HG03571 (cell line): ENCODE measurements at regions not wholly inside any gene's neighbourhood (a gene's known extent, or its start where the extent isn't known, plus 50 kb on each side); places are given as distances from the start of the nearest gene placed in this dataset.

Experiments
- ATAC-seq: cut with Tn5 transposase; IDR thresholded peaks from one replicate; pipeline ENCODE4 v1.9.1; 2021; ENCODE audit not compliant: unreplicated experiment

DNA sequence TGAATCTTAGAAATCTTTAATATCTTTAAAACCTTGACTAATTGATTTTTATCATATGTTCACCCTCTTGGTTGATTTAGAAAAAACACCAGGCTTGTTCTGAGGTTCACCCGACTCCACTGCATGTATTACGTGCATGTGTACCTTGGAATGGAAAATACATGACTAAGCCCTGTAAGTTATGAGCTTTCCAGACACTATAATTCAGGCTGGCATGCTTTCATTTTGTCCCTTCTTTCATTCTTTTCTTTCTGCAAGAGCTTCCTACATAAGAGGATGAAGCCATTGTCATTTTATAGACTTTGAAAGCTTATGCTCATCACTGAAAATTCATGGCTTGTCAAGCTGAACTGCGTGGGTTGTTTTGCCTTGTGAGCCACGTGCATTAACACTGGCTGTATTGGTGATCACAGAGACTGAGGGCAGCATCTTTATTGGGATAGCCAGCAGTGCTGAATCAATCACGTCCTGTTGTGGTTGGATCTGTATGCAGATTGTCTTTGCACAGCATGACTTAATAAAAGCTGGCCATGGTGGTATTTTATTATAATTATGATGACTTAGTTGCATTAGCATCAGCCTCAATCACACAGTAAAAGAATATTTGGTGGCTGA is 141.9 kb downstream of the SLIT2 start:
- no peak for ATAC-seq

DNA sequence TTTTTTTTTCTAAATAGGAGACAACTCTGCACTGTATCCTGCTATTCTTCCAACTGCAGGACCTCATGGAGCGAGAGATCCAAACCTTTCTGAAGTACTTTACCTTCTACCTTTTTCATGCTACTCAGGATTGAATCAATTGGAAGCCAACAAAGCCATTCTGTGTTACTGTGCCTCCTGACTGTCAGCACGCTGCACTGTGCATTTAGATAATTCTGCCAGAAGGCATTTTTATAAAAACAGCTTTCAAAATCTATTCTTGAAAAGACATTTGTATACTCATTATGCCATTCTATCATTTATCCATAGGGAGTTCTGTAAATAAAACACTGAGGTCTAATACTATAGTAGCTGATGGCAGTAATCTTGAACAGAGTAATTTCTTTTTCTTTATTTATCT is 142.8 kb downstream of the SLIT2 start:
- no peak for ATAC-seq

DNA sequence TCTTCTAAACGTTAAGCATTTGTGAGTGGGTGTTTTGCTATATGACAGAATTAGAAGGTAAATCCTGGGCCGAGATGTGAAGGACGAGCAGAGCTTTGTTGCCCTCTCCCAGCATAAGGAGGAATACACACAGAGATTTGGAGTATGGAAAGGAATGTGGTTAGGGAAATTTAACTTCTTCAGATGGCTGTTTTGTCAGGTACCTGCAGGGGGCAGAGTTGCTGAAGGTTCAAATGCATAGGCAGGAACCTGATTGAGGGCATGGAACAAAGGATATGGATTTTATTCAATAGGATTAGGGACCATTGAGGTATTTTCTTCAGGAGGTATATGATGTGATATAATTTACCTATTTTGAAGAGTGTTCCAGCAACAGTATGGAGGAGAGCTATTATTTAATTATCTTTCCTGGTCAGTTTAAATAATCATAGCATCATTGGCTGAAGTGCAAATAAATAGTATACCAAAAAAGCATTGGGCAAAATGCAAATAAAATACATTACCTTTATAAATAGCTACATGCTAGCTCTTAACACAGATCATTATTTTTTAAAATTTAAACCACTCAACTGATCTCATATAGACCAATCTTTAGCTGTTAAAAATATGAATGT is 143.6 kb downstream of the SLIT2 start:
- no peak for ATAC-seq

DNA sequence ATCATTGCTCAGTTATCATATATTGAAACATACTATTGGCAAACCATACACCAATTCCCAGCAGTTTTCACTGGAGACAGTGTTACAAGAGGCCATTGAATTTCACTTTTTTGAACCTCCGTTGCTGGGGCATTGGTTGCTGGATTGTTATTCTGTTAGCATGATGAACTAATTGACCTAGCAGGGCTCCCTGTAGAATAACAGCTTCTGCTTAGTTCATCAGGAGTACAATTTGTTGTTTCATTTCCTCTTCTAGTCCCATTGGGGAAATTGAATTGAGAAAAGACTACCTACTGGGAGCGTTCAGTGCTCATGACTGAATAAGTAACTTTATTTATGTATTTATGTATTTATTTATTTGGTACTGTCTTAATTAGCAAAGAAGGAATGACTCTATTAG is 151.6 kb downstream of the SLIT2 start:
- no peak for ATAC-seq

DNA sequence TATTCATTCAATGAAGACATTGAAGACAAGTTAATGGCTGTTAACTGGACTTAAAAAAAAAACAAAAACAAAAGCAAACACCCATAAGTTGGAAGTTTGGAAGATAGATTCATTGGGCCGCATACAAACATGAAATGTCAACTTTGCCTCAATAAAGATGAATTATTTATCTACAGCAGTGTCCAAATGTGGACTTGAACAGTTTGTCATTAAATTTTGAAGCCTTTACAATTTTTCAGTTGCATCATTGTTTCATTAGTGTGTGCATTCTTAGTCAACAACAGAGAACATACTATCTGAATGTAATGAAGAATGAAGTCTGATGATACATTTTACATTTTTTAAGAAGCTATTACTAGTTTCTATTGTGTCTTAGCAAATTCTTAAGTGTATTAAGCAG is 152.1 kb downstream of the SLIT2 start:
- ATAC-seq: no peak

DNA sequence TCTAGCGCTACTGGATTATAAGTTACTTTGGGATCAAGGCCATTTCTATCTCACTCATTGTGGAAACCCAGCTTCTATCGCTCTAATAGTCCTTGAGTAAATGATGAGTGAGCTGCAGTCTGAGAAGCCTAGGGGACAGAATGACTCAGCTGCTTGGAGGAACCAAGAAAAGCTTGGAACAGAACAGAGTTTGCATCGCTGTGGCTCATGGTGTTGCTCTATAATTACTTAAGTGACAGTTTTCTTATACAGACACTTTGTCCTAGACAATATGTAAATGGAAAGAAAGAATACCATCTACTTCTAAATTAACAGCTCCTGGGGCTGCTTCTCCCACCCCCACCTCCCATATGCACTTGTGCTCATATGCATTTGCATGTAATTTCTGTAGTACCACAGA is 156.9 kb downstream of the SLIT2 start:
- ATAC-seq: no peak

DNA sequence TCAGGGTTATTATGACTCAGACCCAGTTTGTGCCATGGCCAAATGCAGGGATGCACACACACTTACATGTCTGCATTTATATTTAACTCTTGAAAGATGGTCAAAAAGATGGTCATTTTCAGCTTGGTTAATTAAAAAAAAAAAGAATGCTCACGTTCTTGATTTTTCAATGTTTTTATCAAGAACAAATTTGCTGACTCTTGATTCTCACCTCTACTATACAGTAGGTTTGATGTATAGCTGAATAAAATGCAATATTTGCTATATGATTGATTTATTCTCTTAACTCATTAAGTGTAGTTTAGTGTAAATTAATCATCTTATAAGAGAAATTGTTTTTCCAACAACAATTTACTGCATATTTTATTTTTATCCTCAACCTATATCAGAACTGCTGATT is 160.4 kb downstream of the SLIT2 start:
- ATAC-seq: no peak

DNA sequence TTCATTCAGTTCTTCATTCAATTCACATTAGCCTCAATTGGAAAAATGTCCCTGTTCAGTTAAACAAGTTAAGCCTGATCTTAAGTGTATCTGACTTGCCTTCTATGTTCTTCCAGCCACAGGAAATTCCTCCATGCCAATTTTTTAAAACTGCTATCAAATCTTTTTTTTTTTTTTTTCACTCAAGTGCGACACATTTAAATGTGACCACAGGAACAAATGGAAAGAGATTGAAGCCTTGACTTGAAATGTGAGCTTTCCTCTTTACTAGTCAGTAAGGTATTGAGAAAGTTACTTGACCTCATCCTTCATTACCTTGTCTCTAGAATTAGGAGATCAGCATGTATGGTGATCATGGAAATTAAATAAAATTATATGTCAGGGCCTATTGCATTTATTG is 165.1 kb downstream of the SLIT2 start:
- ATAC-seq: no peak

DNA sequence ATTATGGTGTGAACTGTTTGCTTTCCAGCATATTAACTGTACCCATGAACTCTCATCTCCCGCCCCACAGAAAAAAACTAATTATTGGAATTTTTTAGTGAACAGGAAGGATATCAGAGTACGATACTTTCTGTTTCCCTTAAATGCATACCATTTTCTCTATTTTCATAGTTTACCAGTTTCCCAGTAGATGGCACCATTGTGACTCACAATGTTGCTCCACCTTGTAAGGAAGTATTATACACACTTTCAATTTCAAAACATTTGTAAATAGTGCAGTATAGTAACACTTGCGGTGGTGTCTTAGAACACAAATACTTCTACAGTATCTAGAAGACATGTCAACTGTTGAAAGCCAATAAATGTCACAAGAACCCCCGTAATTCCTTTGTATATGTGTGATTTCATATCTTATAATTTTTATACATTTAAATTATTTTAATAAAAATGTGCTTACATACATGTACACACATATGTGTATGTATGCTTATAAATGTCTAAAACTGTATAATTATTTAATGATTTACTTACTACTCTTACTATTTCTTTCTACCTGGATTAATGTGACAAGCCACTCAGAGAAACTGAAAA is 167.3 kb downstream of the SLIT2 start:
- ATAC-seq: peak; percentile 95

DNA sequence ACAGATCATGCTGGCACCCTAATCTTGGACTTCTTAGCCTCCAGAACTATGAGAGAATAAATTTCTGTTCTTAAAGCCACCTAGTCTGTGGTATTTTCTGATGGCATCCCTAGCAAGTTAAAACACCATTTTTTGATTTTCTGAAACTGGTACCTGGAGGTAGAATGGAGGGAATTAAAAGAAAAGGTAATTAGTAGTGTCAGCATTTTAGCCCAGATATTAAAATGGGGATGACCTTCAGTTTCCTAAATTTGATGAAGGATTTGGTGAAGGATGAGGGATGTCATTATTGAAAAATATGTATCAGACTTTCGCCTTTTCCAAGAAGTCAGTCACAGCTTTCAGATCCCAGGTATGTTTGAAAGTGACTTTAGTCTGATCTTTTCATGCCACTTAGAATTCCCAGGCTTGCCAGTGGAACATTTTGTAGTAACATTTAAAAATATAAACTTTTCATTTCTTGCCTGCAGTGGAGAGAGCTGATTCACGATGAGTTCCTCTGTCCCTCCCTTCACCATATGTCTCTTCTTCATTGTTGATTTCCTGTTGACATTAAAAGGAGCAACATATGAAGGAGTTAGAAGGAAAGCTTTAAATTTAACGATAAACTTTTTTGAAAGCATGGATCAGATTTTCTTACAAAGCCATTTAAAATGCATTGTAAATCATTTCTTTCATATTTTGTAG is 169.4 kb downstream of the SLIT2 start:
- no peak for ATAC-seq

DNA sequence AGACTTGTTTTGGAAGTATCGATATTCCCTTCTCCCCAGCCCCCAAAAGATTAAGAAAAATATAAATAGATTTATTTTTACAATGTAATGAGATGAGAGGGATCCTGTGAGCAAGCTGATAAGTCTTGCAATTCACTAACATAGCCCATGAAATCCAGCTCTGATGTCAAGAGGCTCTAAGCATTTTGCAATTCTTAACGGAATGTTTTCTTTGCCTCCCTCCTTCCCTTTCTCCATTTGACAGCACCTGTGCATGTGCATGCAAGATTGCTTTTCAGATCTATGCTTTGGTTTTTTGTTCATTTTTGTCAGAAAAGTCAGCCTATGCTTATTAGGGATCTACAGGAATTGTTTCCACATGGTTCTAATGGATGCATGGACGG is 169.9 kb downstream of the SLIT2 start:
- ATAC-seq: no peak

DNA sequence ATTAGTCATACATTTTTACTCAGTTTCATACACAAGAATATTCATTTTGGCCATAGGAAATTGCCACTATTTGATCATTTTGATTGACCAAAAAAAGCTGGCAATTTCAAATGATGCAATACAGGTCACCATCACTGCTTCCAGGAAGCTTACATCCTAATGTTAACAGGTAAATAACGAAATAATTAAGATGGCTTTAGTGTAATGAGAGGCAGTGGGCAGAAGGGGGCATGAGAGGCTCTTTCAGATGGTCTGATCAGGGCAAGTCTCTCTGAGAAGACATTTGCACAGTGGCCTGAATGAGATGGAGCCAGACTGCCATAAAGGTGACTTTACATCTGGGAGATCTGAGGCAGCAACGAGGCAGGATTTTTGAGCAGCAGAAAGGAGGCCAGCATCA is 170.7 kb downstream of the SLIT2 start:
- peak; percentile 67 for ATAC-seq

DNA sequence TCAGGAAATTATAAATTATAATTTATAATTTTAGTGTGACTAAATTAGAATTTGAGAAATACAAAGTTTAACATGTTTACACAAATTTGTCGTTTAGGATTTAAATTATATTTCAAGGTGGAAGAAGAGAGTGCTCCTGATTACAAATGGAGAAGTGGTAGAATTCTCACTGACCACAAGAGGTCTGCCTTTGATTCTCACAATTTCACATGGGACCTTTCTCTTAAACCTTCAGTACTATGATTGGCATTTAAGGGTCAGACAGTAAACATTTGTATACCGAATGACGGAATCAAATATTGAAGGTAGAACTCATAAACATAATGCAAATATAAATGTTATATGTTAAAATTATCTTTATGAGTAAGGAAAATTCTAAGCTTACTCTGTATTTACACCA is 171.7 kb downstream of the SLIT2 start:
- no peak for ATAC-seq

DNA sequence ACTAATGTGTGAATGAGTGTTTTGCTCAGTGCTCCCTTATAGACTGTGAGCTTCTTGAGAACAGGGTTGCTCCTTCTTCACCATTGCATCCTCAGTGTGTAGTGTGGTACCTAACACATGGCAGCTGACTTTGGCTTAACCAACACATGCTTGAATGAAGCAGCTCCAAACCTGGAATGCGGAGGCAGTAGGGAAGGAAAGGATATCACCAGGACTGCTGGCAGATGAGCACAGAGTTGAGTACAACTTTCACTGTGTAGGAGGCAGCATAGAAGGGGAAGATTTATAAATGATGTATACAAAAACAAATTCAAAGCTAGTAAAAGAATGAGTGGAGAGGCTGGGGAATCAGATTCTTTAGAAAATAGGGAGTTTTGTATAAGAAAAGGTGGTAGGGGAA is 174.3 kb downstream of the SLIT2 start:
- ATAC-seq: no peak

DNA sequence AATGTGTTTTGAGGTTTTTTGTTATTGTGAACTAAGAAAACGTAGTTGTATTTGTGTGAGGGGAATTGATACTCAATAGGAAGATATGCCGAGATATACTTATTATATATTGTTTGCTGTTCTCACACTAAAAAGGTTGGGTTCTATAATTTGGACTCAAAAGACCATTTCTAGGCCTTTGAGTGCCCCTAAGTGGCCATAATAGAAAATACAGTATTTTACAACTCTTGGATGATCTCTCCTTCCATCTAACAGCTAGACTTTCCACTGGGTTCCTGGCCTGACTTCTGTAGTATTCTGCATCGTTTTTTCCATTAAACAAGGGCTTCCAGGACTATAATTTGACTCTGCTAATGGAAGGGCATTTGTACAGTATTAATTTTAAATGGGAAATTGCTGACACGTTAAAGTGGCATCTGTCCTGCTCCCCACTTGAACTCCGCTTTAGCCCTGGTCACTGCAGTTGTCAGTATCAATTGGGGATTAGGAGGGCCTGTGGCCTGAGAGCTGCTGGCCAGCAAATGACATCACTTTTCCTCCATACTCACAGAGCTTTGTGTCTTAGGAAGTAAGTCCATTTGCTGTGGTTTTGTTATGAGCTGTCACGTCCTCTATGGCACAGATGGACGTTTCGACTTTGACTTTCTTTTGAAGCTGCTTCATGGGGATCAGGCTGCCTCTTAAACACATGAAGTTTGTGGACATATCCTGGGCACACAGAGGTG is 176.9 kb downstream of the SLIT2 start:
- no peak for ATAC-seq

DNA sequence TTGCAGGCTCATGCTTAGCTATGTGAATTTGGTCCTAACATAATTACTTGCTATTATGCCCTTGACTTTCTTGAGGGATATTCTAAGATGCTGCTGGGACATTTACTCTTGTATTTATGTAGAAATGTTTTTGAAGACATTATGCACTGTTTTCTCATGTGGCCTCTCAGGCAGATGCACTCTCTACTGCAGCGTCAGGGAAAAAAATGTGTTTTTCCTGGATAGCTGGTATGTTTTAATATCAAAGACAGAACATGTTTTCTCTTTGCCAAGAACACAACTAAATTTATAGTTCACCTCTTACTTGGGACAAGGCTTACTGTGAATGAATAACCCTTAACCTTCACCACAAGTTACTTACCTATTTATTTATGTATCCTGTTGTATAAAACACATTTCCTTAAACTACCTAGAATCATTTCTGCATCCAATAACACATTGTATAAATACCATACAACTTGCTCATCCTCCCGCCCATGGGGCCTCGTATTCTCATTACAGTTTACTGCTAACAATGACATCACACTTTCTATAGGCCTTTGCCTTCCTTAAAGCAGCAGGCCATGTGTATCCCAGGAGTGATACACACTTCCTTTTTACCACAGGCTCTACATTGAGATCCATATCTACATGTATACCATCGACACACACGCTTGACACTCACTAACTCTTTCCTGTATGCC is 178.7 kb downstream of the SLIT2 start:
- ATAC-seq: no peak

DNA sequence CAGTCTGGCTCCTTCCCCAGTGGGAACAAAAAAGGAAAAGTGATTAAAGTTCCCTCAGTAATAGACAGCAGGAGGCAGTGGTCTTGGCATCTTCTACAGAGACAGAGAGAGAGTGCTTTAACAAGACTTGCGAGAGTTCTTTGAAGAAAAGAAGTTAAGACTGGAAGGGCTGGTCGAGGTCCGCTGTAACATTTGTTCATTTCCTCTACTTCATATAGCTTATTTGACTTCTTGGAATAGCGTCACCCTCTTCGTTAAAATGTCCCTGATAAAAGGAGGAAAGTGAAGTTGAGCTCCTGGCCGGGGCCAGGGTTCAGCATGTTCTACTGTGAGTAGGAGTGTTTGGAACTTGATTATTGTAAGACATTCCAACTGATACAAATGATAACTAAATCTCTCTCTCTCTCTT is 179.8 kb downstream of the SLIT2 start:
- ATAC-seq: no peak

DNA sequence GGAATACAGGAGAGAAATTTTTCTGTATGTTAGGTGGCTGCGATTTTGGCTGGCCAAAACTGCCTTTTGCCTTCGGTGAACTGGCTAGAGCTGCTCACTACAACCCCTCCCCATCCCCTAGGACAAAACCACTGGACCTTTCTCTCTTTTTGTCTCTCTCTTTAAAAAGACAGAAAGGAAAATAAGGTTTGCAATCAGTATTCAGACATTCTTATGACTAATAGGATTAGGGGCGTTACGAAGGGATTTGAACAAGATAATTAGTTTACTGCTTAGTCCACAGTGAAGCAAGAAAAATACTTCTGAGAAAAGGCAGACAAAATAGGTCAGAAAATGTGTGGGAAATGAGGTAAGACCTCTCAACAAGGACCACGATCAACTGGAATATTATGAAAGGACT is 180.4 kb downstream of the SLIT2 start:
- ATAC-seq: no peak

DNA sequence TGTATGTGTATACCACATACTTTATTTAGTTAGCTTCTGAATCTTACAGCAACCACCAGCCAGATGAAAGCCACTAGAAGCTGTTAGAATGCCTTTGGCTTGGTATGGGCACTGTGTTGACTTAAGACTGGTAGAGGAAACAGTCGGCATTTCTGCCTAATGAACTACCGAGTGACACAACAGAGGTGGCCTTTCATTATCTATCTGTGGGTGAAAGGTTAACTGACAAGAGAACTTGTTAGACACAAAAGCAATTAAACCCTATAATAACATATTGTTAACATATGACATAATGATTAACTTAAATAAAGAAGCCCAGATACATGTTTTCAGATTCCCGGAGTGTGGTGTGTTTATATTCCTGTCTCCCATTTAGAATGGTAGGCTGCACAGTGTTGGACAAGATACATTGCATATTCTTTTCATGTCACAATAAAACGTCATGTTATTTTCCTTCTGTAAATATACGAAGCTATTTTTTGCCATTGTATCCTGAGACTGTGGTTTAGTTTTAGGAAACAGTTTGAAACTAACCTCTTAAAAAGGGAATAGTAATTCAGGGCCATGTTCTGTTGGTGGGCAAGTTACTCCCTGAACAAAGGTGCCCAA is 181.5 kb downstream of the SLIT2 start:
- no peak for ATAC-seq

DNA sequence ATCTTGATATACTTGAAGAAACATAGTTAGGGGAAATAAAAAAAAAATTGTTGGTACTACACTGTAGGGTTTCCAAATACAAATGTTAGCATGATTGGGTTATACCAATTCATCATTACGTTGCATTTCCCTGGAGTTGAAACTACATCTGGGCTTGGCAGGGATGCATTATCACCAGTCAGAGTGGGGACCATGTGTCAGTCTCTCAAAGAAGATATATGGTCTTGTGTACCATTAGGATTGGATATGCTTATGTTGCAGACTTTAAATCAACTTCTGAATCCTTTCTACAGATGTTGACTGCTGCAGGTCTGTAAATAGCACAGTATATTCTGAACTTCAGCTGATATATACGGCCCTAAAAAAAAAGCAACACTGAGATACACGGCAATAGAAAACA is 188.5 kb downstream of the SLIT2 start:
- ATAC-seq: no peak
